ENCODE measurements at regions not wholly inside any gene's neighbourhood (a gene's known extent, or its start where the extent isn't known, plus 50 kb on each side); places are given as distances from the start of the nearest gene placed in this dataset.
A peak's percentile ranks its signal among the peaks of the same experiment; 100 is the strongest.
"Not testable (repeated sequence)": the region's sequence is repeated elsewhere in the genome, so short reads cannot be mapped to it uniquely, and the experiment has no call there.

DNA sequence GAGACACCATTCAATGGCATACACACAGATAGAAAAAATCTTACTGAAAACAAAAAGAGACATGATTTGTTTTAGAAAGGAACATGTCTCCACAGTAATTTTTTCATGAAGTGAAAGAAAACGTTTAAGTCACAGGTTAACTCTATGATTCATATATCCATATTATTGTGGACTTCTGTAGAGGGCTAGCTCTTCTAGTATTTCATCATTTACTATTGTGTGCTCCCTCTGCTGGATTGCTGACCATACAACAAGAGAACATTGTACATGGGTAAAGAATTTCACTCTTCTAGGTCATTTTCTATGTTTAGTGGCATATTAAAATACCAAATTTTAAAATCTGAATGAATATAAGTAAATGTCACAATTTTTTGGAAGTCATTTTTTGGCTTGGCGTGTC lies 91.8 kb upstream of the POU3F4 start:
- no peak for DNase-seq (ENCODE audit: low read depth)

DNA sequence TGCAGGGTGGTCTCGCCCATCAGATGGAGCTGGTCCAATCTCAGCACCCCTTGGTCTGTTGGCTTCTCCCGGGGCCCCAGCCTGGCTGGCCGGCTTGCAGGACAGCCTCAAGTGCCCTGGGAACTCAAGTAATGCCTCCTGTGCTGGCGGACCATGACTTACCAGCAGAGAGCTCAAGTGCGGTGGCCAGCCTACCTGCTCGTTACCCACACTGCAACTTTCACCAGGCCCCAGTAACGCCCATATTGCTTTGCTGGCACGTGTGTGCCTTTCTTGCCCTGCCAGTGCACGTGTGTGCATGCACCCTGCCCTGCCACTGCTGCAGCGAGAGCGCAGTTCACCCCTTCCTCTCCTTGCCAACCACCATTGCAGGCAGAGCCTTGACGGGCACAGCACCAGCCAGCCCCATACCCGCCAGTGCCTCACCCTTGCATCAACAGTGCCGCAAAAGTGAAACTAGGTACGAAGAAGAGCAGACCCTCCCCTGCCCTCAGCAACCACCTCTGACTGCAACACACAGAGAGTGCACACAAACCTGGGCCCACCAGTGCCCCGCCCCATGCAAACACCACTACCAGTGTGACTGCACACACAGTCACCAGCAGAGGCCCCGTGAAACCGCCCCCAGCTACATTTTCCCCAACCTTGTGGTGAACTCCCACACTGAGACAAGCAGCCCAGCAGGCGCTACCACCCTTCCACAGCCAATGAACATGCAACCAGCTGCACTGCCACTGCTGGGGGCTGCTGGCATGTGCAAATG lies 88.9 kb upstream of the POU3F4 start:
- TF ChIP-seq, protein P1, sequence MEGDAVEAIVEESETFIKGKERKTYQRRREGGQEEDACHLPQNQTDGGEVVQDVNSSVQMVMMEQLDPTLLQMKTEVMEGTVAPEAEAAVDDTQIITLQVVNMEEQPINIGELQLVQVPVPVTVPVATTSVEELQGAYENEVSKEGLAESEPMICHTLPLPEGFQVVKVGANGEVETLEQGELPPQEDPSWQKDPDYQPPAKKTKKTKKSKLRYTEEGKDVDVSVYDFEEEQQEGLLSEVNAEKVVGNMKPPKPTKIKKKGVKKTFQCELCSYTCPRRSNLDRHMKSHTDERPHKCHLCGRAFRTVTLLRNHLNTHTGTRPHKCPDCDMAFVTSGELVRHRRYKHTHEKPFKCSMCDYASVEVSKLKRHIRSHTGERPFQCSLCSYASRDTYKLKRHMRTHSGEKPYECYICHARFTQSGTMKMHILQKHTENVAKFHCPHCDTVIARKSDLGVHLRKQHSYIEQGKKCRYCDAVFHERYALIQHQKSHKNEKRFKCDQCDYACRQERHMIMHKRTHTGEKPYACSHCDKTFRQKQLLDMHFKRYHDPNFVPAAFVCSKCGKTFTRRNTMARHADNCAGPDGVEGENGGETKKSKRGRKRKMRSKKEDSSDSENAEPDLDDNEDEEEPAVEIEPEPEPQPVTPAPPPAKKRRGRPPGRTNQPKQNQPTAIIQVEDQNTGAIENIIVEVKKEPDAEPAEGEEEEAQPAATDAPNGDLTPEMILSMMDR (IDR thresholded peaks at IDR 0.05; ENCODE audit: insufficient read depth, low read depth, low read length), result no peak
- H3K4me3 ChIP-seq (ENCODE audit: low read depth, low read length), result no peak overlapping the region
- DNase-seq (ENCODE audit: low read depth), result no peak

More for the DNA sequence above, 91.8 kb upstream of the POU3F4 start:
- TF ChIP-seq, protein P1 (IDR thresholded peaks at IDR 0.05; ENCODE audit: insufficient read depth, low read depth, low read length), result peak; percentile 13
- no peak overlapping the region for H3K4me3 ChIP-seq (ENCODE audit: low read depth, low read length)

DNA sequence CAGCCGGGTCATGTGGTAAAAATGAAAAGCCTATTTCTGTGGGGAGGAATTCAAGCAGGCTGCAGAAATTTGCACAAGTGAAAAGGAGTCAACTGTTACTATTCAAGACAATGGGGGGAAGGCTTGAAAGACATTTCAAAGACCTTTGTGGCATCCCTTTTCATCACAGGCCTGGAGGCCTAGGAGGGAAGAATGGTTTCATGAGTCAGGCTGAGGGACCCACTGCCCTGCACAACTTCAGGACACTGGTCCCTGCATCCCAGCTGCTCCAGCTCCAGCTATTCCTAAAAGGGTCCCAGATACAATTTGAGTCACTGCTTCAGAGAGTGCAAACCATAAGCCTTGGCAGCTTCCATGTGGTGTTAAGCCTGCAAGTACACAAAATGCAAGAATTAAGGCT lies 85.3 kb upstream of the POU3F4 start:
- TF ChIP-seq, protein P1 (IDR thresholded peaks at IDR 0.05; ENCODE audit: insufficient read depth, low read depth, low read length), result no peak
- H3K4me3 ChIP-seq (ENCODE audit: low read depth, low read length), result no peak overlapping the region

DNA sequence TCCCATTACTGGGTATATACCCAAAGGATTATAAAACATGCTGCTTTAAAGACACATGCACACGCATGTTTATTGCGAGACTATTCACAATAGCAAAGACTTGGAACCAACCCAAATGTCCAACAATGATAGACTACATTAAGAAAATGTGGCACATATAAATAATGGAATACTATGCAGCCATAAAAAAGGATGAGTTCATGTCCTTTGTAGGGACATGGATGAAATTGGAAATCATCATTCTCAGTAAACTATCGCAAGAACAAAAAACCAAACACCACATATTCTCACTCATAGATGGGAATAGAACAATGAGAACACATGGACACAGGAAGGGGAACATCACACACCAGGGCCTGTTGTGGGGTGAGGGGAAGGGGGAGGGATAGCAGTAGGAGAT lies 65.5 kb upstream of the POU3F4 start:
- DNase-seq (ENCODE audit: low read depth), result not testable (repeated sequence)

More for the DNA sequence above, 85.3 kb upstream of the POU3F4 start:
- no peak for DNase-seq (ENCODE audit: low read depth)

DNA sequence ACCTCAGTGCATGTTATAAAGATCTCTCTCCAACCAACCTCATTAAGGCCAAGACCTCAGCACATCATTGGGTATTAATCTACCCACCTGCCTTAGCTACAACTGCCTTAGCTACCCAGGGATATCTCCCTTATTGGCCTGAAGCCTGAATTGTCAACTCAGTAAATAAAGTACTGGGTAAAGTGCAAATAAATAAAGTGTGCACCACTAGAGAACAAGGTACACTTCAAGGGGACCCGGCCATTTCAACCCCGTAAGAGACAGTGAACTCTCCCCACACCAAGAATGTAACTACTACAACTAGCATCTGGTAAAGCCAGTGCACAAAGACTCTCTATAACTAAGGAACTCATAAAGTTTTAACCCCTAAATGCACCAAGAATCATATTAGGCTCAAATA lies 61.7 kb upstream of the POU3F4 start:
- TF ChIP-seq, protein P1 (IDR thresholded peaks at IDR 0.05; ENCODE audit: insufficient read depth, low read depth, low read length), result no peak
- no peak for DNase-seq (ENCODE audit: low read depth)
- H3K4me3 ChIP-seq (ENCODE audit: low read depth, low read length), result no peak overlapping the region

More for the DNA sequence above, 65.5 kb upstream of the POU3F4 start:
- not testable (repeated sequence) for H3K4me3 ChIP-seq (ENCODE audit: low read depth, low read length)
